NCI-H2029 treated with DMSO at 0.1 percent for 48 hours (cell line): ENCODE measurements at regions not wholly inside any gene's neighbourhood (a gene's known extent, or its start where the extent isn't known, plus 50 kb on each side); places are given as distances from the start of the nearest gene placed in this dataset.
"Not testable (repeated sequence)": the region's sequence is repeated elsewhere in the genome, so short reads cannot be mapped to it uniquely, and the experiment has no call there.

ENCODE experiments used
- DNase-seq: peaks from one replicate; lab custom pipeline; 2025; lab: John Stamatoyannopoulos, UW

- DNase-seq: no peak
Measured at GRCh38 chr1:184854496-184855140, 100.0 kb upstream of the EDEM3 start.

GRCh38 chr1:184854036-184854435 is 99.4 kb upstream of the EDEM3 start:
- DNase-seq: peak; percentile 75

- no peak for DNase-seq
Measured at GRCh38 chr1:184851822-184852746, 97.4 kb upstream of the EDEM3 start.

GRCh38 chr1:184843732-184844495 is 89.3 kb upstream of the EDEM3 start:
- DNase-seq: no peak

GRCh38 chr1:184840596-184840995 is 85.9 kb upstream of the EDEM3 start:
- DNase-seq: no peak

- no peak for DNase-seq
Measured at GRCh38 chr1:184838504-184838951, 83.9 kb upstream of the EDEM3 start.

GRCh38 chr1:184836934-184837895 is 82.6 kb upstream of the EDEM3 start:
- no peak for DNase-seq

- no peak for DNase-seq
Measured at GRCh38 chr1:184836141-184836540, 81.5 kb upstream of the EDEM3 start.

GRCh38 chr1:184833994-184834393 is 79.3 kb upstream of the EDEM3 start:
- DNase-seq: not testable (repeated sequence)

GRCh38 chr1:184832517-184832916 is 77.9 kb upstream of the EDEM3 start:
- no peak for DNase-seq

GRCh38 chr1:184829496-184829895 is 74.8 kb upstream of the EDEM3 start:
- DNase-seq: not testable (repeated sequence)

GRCh38 chr1:184828369-184828717 is 73.7 kb upstream of the EDEM3 start:
- DNase-seq: no peak

- DNase-seq: no peak
Measured at GRCh38 chr1:184827600-184828368, 73.1 kb upstream of the EDEM3 start.

GRCh38 chr1:184826001-184826400 is 71.3 kb upstream of the EDEM3 start:
- DNase-seq: no peak

- no peak for DNase-seq
Measured at GRCh38 chr1:184825571-184825970, 70.9 kb upstream of the EDEM3 start.

GRCh38 chr1:184824691-184825323 is 70.1 kb upstream of the EDEM3 start:
- no peak for DNase-seq

GRCh38 chr1:184823080-184823479 is 68.4 kb upstream of the EDEM3 start:
- DNase-seq: peak; percentile 42

- DNase-seq: peak; percentile 27
Measured at GRCh38 chr1:184822267-184822666, 67.6 kb upstream of the EDEM3 start.

GRCh38 chr1:184821658-184822057 is 67.0 kb upstream of the EDEM3 start:
- DNase-seq: peak; percentile 21

- DNase-seq: no peak
Measured at GRCh38 chr1:184820956-184821355, 66.3 kb upstream of the EDEM3 start.
